ENCODE measurements at regions not wholly inside any gene's neighbourhood (a gene's known extent, or its start where the extent isn't known, plus 50 kb on each side); places are given as distances from the start of the nearest gene placed in this dataset.
"Not testable (repeated sequence)": the region's sequence is repeated elsewhere in the genome, so short reads cannot be mapped to it uniquely, and the experiment has no call there.

DNA sequence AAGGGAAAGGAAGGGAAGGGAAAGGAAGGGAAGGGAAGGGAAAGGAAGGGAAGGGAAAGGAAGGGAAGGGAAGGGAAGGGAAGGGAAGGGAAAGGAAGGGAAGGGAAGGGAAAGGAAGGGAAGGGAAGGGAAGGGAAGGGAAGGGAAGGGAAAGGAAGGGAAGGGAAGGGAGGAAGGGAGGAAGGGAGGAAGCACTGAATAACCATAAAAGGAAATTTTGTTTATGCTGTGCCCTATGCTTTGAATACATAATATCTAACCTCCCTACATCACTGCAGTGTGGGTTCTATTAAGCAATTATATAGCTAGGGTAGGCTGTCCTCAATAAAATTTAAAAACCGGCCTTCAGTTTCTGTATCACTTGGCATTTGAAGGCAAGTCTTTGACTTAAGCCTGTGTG lies 346.6 kb downstream of the SLC7A11 start:
- H3K4me3 ChIP-seq (ENCODE audit: low read depth in 1 of 5, low read length in 5 of 5); H3K9me3 ChIP-seq (ENCODE audit: control insufficient read depth in 5 of 5, low read length in 5 of 5); H3K36me3 ChIP-seq (ENCODE audit: control insufficient read depth in 5 of 5, insufficient read depth in 5 of 5, low read length in 5 of 5); H3K27ac ChIP-seq (ENCODE audit: low read depth, low read length); H3K9ac ChIP-seq (ENCODE audit: low read length in 5 of 5); H3K27me3 ChIP-seq (ENCODE audit: control insufficient read depth in 5 of 5, insufficient read depth in 4 of 5, low read length in 5 of 5); H3K4me1 ChIP-seq (ENCODE audit: control insufficient read depth in 5 of 5, insufficient read depth in 5 of 5, low read length in 5 of 5): not testable (repeated sequence)

DNA sequence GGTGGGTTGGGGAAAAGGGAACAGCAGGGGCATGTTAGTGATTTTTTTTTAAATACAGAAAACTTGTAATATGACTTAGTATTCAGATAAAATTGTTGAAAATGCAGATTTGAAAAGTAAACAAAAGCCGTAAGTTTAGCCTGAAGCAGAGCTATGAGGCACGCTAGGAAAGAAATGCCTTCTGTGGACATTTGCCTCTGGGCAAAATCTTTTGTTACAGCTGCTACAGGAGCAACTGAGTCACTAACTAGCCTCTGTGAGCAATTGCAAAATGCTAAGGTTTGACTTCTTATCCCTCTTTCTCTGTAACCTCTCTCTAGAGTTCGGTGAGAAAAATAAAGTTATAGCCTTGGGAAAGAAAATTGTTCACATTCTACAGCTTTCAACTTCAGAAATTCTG lies 350.0 kb downstream of the SLC7A11 start:
- Histone ChIP-seq H3K9me3 (ENCODE audit: control insufficient read depth in 5 of 5, low read length in 5 of 5) (no peaks in the 10 kb centered on the region), H3K27ac (ENCODE audit: low read depth, low read length) (no peak overlapping the region), H3K9ac (ENCODE audit: low read length in 5 of 5) (no peak overlapping the region), H3K4me3 (ENCODE audit: low read depth in 1 of 5, low read length in 5 of 5) (no peak overlapping the region), H3K36me3 (ENCODE audit: control insufficient read depth in 5 of 5, insufficient read depth in 5 of 5, low read length in 5 of 5) (no peaks in the 10 kb centered on the region), H3K27me3 (ENCODE audit: control insufficient read depth in 5 of 5, insufficient read depth in 4 of 5, low read length in 5 of 5) (no peaks in the 10 kb centered on the region), H3K4me1 (ENCODE audit: control insufficient read depth in 5 of 5, insufficient read depth in 5 of 5, low read length in 5 of 5) (no peaks in the 10 kb centered on the region)

DNA sequence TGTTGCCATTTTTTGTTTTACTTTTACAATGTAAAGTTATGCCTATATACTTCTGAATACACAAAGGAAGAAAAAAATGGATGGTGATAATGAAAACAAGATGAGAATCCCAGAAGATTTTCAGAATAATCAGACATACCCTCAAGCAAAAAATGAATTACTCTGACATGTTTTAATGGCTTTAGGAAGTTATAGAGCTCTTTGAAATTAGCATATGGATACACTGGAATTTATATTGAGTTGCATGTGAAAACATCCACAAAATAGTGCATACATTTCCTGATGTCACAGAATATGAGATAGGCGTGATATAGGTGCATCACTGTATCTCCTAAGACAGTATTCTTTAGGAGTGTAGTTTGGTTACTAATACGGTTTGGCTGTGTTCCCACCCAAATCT lies 351.3 kb downstream of the SLC7A11 start:
- no peaks in the 10 kb centered on the region for H3K27me3 ChIP-seq (ENCODE audit: control insufficient read depth in 5 of 5, insufficient read depth in 4 of 5, low read length in 5 of 5)
- no peaks in the 10 kb centered on the region for H3K4me1 ChIP-seq (ENCODE audit: control insufficient read depth in 5 of 5, insufficient read depth in 5 of 5, low read length in 5 of 5)
- no peak overlapping the region for H3K27ac ChIP-seq (ENCODE audit: low read depth, low read length)
- H3K9ac ChIP-seq (ENCODE audit: low read length in 5 of 5): no peak overlapping the region
- H3K36me3 ChIP-seq (ENCODE audit: control insufficient read depth in 5 of 5, insufficient read depth in 5 of 5, low read length in 5 of 5): no peaks in the 10 kb centered on the region
- no peaks in the 10 kb centered on the region for H3K9me3 ChIP-seq (ENCODE audit: control insufficient read depth in 5 of 5, low read length in 5 of 5)
- H3K4me3 ChIP-seq (ENCODE audit: low read depth in 1 of 5, low read length in 5 of 5): no peak overlapping the region

DNA sequence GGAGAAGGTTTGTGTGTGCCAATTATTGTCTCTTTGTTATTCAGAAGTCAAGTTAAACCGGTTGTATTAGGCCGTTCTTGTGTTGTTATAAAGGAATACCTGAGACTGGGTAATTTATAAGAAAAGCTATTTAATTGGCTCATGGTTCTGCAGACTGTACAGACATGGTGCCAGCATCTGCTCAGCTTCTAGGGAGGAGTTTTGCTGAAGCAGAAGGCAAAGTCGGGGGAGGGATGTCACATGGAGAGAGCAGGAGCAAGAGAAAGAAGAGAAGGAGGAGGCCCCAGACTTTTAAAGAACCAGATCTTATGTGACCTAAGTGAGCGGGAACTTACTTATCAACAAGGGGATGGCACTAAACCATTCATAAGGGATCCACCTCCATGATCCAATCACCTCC lies 349.3 kb upstream of the PCDH18 start:
- Histone ChIP-seq H3K9me3 (ENCODE audit: control insufficient read depth in 5 of 5, low read length in 5 of 5) (peaks cover 0 to 3% (median 3%) of the 10 kb centered on the region in 5 donors), H3K27ac (ENCODE audit: low read depth, low read length) (no peak overlapping the region), H3K27me3 (ENCODE audit: control insufficient read depth in 5 of 5, insufficient read depth in 4 of 5, low read length in 5 of 5) (no peaks in the 10 kb centered on the region), H3K9ac (ENCODE audit: low read length in 5 of 5) (no peak overlapping the region), H3K4me1 (ENCODE audit: control insufficient read depth in 5 of 5, insufficient read depth in 5 of 5, low read length in 5 of 5) (no peaks in the 10 kb centered on the region), H3K36me3 (ENCODE audit: control insufficient read depth in 5 of 5, insufficient read depth in 5 of 5, low read length in 5 of 5) (no peaks in the 10 kb centered on the region), H3K4me3 (ENCODE audit: low read depth in 1 of 5, low read length in 5 of 5) (no peak overlapping the region)

DNA sequence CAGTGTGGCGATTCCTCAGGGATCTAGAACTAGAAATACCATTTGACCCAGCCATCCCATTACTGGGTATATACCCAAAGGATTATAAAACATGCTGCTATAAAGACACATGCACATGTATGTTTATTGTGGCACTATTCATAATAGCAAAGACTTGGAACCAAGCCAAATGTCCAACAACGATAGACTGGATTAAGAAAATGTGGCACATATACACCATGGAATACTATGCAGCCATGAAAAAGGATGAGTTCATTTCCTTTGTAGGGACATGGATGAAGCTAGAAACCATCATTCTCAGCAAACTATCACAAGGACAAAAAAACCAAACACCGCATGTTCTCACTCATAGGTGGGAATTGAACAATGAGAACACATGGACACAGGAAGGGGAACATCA lies 335.8 kb upstream of the PCDH18 start:
- not testable (repeated sequence) for H3K27me3 ChIP-seq (ENCODE audit: control insufficient read depth in 5 of 5, insufficient read depth in 4 of 5, low read length in 5 of 5); H3K4me3 ChIP-seq (ENCODE audit: low read depth in 1 of 5, low read length in 5 of 5); H3K4me1 ChIP-seq (ENCODE audit: control insufficient read depth in 5 of 5, insufficient read depth in 5 of 5, low read length in 5 of 5); H3K36me3 ChIP-seq (ENCODE audit: control insufficient read depth in 5 of 5, insufficient read depth in 5 of 5, low read length in 5 of 5); H3K9me3 ChIP-seq (ENCODE audit: control insufficient read depth in 5 of 5, low read length in 5 of 5); H3K27ac ChIP-seq (ENCODE audit: low read depth, low read length); H3K9ac ChIP-seq (ENCODE audit: low read length in 5 of 5)

DNA sequence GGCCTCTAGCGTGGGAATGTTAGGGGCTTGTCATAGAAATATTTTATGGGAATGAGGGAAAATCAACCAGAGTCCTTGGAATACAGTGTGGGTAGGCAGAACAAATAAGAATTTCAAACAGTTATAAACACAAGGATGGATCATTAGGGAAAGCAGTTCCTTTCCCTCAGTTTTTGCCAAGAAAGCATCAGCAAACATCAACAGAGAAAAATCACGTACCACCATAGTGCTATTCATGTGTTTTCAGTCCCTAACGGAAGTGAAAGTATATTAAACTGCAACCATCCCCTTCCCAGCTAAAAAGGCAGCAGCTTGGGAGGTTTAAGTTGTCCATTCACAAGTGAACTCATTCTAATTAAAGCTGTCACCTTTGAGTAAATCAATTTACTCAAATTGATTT lies 334.4 kb upstream of the PCDH18 start:
- Histone ChIP-seq H3K4me3 (ENCODE audit: low read depth in 1 of 5, low read length in 5 of 5) (no peak overlapping the region), H3K4me1 (ENCODE audit: control insufficient read depth in 5 of 5, insufficient read depth in 5 of 5, low read length in 5 of 5) (no peaks in the 10 kb centered on the region), H3K27ac (ENCODE audit: low read depth, low read length) (no peak overlapping the region), H3K36me3 (ENCODE audit: control insufficient read depth in 5 of 5, insufficient read depth in 5 of 5, low read length in 5 of 5) (no peaks in the 10 kb centered on the region), H3K27me3 (ENCODE audit: control insufficient read depth in 5 of 5, insufficient read depth in 4 of 5, low read length in 5 of 5) (no peaks in the 10 kb centered on the region), H3K9me3 (ENCODE audit: control insufficient read depth in 5 of 5, low read length in 5 of 5) (no peaks in the 10 kb centered on the region), H3K9ac (ENCODE audit: low read length in 5 of 5) (no peak overlapping the region)

DNA sequence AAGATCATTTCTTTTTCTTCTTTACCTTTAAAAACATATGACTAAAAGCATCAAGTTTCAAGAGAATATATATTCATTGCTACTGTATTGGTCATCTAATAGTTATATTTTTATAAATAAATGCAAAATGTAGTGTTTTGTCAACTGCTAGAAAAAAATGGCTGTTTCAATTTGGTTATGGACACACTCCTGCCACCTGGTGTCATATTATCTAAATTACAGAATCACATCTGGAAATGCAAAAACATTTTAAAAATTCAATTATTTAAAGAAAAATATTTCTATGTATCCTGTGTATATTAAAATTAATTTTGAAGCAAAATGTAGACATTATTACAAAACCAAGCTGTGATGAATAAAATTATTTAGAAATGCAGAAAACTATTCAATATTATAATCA lies 329.4 kb upstream of the PCDH18 start:
- Histone ChIP-seq H3K27ac (ENCODE audit: low read depth, low read length) (no peak overlapping the region), H3K27me3 (ENCODE audit: control insufficient read depth in 5 of 5, insufficient read depth in 4 of 5, low read length in 5 of 5) (no peaks in the 10 kb centered on the region), H3K9me3 (ENCODE audit: control insufficient read depth in 5 of 5, low read length in 5 of 5) (no peaks in the 10 kb centered on the region), H3K4me1 (ENCODE audit: control insufficient read depth in 5 of 5, insufficient read depth in 5 of 5, low read length in 5 of 5) (no peaks in the 10 kb centered on the region), H3K36me3 (ENCODE audit: control insufficient read depth in 5 of 5, insufficient read depth in 5 of 5, low read length in 5 of 5) (no peaks in the 10 kb centered on the region), H3K4me3 (ENCODE audit: low read depth in 1 of 5, low read length in 5 of 5) (no peak overlapping the region), H3K9ac (ENCODE audit: low read length in 5 of 5) (no peak overlapping the region)

DNA sequence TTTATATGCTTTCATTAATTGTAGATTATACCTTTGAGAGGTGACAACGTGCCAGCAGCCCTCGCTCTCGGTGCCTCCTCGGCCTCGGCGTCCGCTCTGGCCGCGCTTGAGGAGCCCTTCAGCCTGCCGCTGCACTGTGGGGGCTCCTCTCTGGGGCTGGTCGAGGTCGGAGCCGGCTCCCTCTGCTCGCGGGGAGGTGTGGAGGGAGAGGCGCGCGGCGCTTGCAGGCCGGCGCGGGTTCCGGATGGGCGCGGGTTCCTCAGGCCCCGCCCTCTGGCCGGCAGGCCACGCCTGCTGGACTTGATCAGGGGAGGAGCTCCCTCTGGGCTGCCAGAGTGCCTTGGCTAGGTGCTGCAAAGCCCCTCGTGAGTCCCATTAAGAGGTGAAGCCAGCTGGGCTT lies 321.1 kb upstream of the PCDH18 start:
- Histone ChIP-seq H3K9ac (ENCODE audit: low read length in 5 of 5) (no peak overlapping the region), H3K36me3 (ENCODE audit: control insufficient read depth in 5 of 5, insufficient read depth in 5 of 5, low read length in 5 of 5) (no peaks in the 10 kb centered on the region), H3K27ac (ENCODE audit: low read depth, low read length) (no peak overlapping the region), H3K27me3 (ENCODE audit: control insufficient read depth in 5 of 5, insufficient read depth in 4 of 5, low read length in 5 of 5) (no peaks in the 10 kb centered on the region), H3K9me3 (ENCODE audit: control insufficient read depth in 5 of 5, low read length in 5 of 5) (peaks cover 0 to 8% (median 0%) of the 10 kb centered on the region in 5 donors), H3K4me1 (ENCODE audit: control insufficient read depth in 5 of 5, insufficient read depth in 5 of 5, low read length in 5 of 5) (no peaks in the 10 kb centered on the region), H3K4me3 (ENCODE audit: low read depth in 1 of 5, low read length in 5 of 5) (no peak overlapping the region)

DNA sequence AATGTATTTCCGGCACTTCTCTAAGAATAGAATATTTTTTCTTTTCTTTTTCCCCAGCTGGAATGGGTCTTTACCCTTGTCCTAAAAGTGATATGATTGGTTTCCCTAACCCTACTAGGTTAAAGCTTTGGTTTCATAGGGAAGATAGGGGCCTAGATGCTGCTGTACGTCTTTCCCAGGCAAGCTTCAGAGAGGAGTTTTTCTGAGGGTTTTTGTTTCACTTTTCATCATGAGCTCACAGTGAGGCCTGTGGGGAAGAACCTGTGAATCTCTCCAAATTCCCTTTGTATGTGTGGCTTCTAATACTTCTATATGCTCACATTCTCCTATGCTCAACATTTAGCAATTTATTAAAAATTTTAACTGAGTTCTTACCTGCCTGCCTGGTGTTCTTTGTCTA lies 320.0 kb upstream of the PCDH18 start:
- Histone ChIP-seq H3K27ac (ENCODE audit: low read depth, low read length) (no peak overlapping the region), H3K9ac (ENCODE audit: low read length in 5 of 5) (no peak overlapping the region), H3K4me1 (ENCODE audit: control insufficient read depth in 5 of 5, insufficient read depth in 5 of 5, low read length in 5 of 5) (no peaks in the 10 kb centered on the region), H3K9me3 (ENCODE audit: control insufficient read depth in 5 of 5, low read length in 5 of 5) (peaks cover 0 to 8% (median 2%) of the 10 kb centered on the region in 5 donors), H3K4me3 (ENCODE audit: low read depth in 1 of 5, low read length in 5 of 5) (no peak overlapping the region), H3K36me3 (ENCODE audit: control insufficient read depth in 5 of 5, insufficient read depth in 5 of 5, low read length in 5 of 5) (no peaks in the 10 kb centered on the region), H3K27me3 (ENCODE audit: control insufficient read depth in 5 of 5, insufficient read depth in 4 of 5, low read length in 5 of 5) (no peaks in the 10 kb centered on the region)

DNA sequence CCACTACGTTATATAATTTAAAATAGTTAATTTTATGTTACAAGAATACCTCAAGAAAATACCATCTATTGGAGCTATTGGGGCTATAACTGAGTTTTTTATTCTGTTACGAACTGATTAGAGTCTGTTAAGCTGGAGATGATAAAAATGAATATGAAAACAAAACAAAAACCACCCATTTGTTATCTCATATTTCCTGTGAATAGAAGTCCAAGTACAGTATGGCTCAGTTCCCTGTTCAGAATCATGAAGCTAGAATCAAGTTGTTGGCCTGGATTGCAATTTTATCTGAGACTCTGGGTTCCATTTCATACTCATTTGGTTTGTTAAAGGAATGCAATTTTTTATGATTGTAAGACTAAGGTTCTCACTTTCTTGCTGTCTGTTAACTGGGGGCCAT lies 319.1 kb upstream of the PCDH18 start:
- no peak overlapping the region for H3K27ac ChIP-seq (ENCODE audit: low read depth, low read length)
- H3K36me3 ChIP-seq (ENCODE audit: control insufficient read depth in 5 of 5, insufficient read depth in 5 of 5, low read length in 5 of 5): no peaks in the 10 kb centered on the region
- H3K9ac ChIP-seq (ENCODE audit: low read length in 5 of 5): no peak overlapping the region
- peaks cover 0 to 8% (median 2%) of the 10 kb centered on the region in 5 donors for H3K9me3 ChIP-seq (ENCODE audit: control insufficient read depth in 5 of 5, low read length in 5 of 5)
- H3K27me3 ChIP-seq (ENCODE audit: control insufficient read depth in 5 of 5, insufficient read depth in 4 of 5, low read length in 5 of 5): no peaks in the 10 kb centered on the region
- no peaks in the 10 kb centered on the region for H3K4me1 ChIP-seq (ENCODE audit: control insufficient read depth in 5 of 5, insufficient read depth in 5 of 5, low read length in 5 of 5)
- no peak overlapping the region for H3K4me3 ChIP-seq (ENCODE audit: low read depth in 1 of 5, low read length in 5 of 5)

DNA sequence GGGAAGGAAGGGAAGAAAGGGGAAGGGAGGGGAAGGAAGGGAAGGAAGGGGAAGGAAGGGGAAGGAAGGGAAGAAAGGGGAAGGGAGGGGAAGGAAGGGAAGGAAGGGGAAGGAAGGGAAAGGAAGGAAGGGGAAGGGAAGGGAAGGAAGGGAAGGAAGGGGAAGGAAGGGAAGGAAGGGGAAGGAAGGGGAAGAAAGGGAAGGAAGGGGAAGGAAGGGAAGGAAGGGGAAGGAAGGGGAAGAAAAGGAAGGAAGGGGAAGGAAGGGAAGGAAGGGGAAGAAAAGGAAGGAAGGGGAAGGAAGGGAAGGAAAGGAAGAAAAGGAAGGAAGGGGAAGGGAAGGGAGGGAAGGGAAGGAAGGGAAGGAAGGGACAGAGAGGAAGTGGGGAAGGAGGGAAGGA lies 295.7 kb upstream of the PCDH18 start:
- not testable (repeated sequence) for H3K4me3 ChIP-seq (ENCODE audit: low read depth in 1 of 5, low read length in 5 of 5); H3K36me3 ChIP-seq (ENCODE audit: control insufficient read depth in 5 of 5, insufficient read depth in 5 of 5, low read length in 5 of 5); H3K27ac ChIP-seq (ENCODE audit: low read depth, low read length); H3K27me3 ChIP-seq (ENCODE audit: control insufficient read depth in 5 of 5, insufficient read depth in 4 of 5, low read length in 5 of 5); H3K4me1 ChIP-seq (ENCODE audit: control insufficient read depth in 5 of 5, insufficient read depth in 5 of 5, low read length in 5 of 5); H3K9ac ChIP-seq (ENCODE audit: low read length in 5 of 5)
- H3K9me3 ChIP-seq (ENCODE audit: control insufficient read depth in 5 of 5, low read length in 5 of 5): peaks cover 0 to 11% (median 4%) of the 10 kb centered on the region in 5 donors
